ENCODE measurements at regions not wholly inside any gene's neighbourhood (a gene's known extent, or its start where the extent isn't known, plus 50 kb on each side); places are given as distances from the start of the nearest gene placed in this dataset.

- no peak for TF ChIP-seq CTCF (IDR thresholded peaks at IDR 0.05)
- no peak for TF ChIP-seq POLR2AphosphoS5 (IDR thresholded peaks at IDR 0.05)
Observed at GRCh38 chr3:94673876-94674275, 611.0 kb downstream of the NSUN3 start.
